Esophagus squamous epithelium (tissue), 4 donors: ENCODE measurements at regions not wholly inside any gene's neighbourhood (a gene's known extent, or its start where the extent isn't known, plus 50 kb on each side); places are given as distances from the start of the nearest gene placed in this dataset.

Experiments used
- CTCF ChIP-seq, 6 experiments: fragments of 450-650 bp in 4 of 6; fragments of 200-600 bp in 2 of 6; sonication (generic) in 2 of 6; IDR thresholded peaks; one replicate each; pipeline ENCODE4 v1.5.1; 2016 to 2019; ENCODE audit warnings: antibody characterized with exemption in 6 of 6, mild to moderate bottlenecking in 4 of 6, moderate library complexity in 4 of 6
- POLR2A ChIP-seq, 4 donors: fragments of 450-650 bp; IDR thresholded peaks; one replicate each; pipeline ENCODE4 v1.6.1; 2017; ENCODE audit warnings: antibody characterized with exemption in 4 of 4, mild to moderate bottlenecking in 4 of 4, moderate library complexity in 3 of 4

GRCh38 chr21:16978309-16978895 is 534.4 kb upstream of the CXADR start:
- TF ChIP-seq POLR2A (IDR thresholded peaks at IDR 0.05) (no peak), CTCF (IDR thresholded peaks at IDR 0.05) (no peak)
